Neural cell (in vitro differentiated cells): ENCODE measurements at regions not wholly inside any gene's neighbourhood (a gene's known extent, or its start where the extent isn't known, plus 50 kb on each side); places are given as distances from the start of the nearest gene placed in this dataset.

Experiments used
- CTCF ChIP-seq: fragments of 450-650 bp; IDR thresholded peaks from 2 replicates; pipeline ENCODE4 v1.5.1; 2014; ENCODE audit warnings: antibody characterized with exemption, mild to moderate bottlenecking, moderate library complexity; ENCODE audit not compliant: poor library complexity, severe bottlenecking
- EZH2 ChIP-seq: fragments of 200-600, 300-800 bp; shearing (Covaris generic), sonication (generic); IDR thresholded peaks from 2 replicates; pipeline ENCODE4 v1.6.1; 2014; ENCODE audit warnings: antibody characterized with exemption, low read length, borderline replicate concordance, mild to moderate bottlenecking; ENCODE audit not compliant: insufficient read depth, poor library complexity, severe bottlenecking
- POLR2AphosphoS5 ChIP-seq: IDR thresholded peaks from 2 replicates; pipeline ENCODE4 v1.6.1; 2012
- RAD21 ChIP-seq: fragments of 450-650 bp; conservative IDR thresholded peaks from 2 replicates; pipeline ENCODE4 v1.6.1; 2014; ENCODE audit warnings: antibody characterized with exemption, mild to moderate bottlenecking, moderate library complexity
- SMC3 ChIP-seq: fragments of 450-650 bp; conservative IDR thresholded peaks from 2 replicates; pipeline ENCODE4 v1.6.1; 2014; ENCODE audit warnings: antibody characterized with exemption, mild to moderate bottlenecking, moderate library complexity; ENCODE audit not compliant: poor library complexity
- TAF1 ChIP-seq: IDR thresholded peaks from 2 replicates; pipeline ENCODE4 v1.6.1; 2012; ENCODE audit warnings: low read depth

- no peak for TF ChIP-seq CTCF
- TF ChIP-seq SMC3, result no peak
- no peak for TF ChIP-seq TAF1
- no peak for TF ChIP-seq EZH2
- no peak for TF ChIP-seq POLR2AphosphoS5
- no peak for TF ChIP-seq RAD21
Measured at GRCh38 chr10:6866757-6867156, 286.7 kb upstream of the PRKCQ start.
